Osteoblast (primary cell): ENCODE measurements at regions not wholly inside any gene's neighbourhood (a gene's known extent, or its start where the extent isn't known, plus 50 kb on each side); places are given as distances from the start of the nearest gene placed in this dataset.
A peak's percentile ranks its signal among the peaks of the same experiment; 100 is the strongest.

Experiments used
- DNase-seq: peaks from one replicate; pipeline ENCODE4 v3.0.0; 2011; ENCODE audit warnings: low spot score, mixed read lengths; ENCODE audit not compliant: insufficient read length; ENCODE audit errors: missing footprints
- H2AFZ ChIP-seq: 2 replicates; pipeline ENCODE4 v1.6.0; 2011; ENCODE audit warnings: mild to moderate bottlenecking, low read length
- H3K27ac ChIP-seq: 2 replicates; pipeline ENCODE4 v1.5.1; 2011; ENCODE audit warnings: mild to moderate bottlenecking, low read depth, low read length, moderate library complexity
- H3K27me3 ChIP-seq: 2 replicates; pipeline ENCODE4 v1.6.0; 2012; ENCODE audit warnings: mild to moderate bottlenecking, control low read depth, inconsistent platforms, low read length, moderate library complexity; ENCODE audit not compliant: insufficient read depth
- H3K36me3 ChIP-seq: 2 replicates; pipeline ENCODE4 v1.5.1; 2011; ENCODE audit warnings: mild to moderate bottlenecking, low read length, control low read depth, moderate library complexity; ENCODE audit not compliant: insufficient read depth
- H3K4me1 ChIP-seq: 2 replicates; pipeline ENCODE4 v1.5.1; 2011; ENCODE audit warnings: mild to moderate bottlenecking, low read length, control low read depth, moderate library complexity; ENCODE audit not compliant: insufficient read depth
- H3K4me2 ChIP-seq: 2 replicates; pipeline ENCODE4 v1.6.0; 2011; ENCODE audit warnings: mild to moderate bottlenecking, low read length; ENCODE audit not compliant: insufficient read depth
- H3K4me3 ChIP-seq: fragments of 200-600 bp; sonication (generic); 3 replicates; pipeline ENCODE4 v1.5.1; 2012; ENCODE audit warnings: mild to moderate bottlenecking, low read length, inconsistent platforms; ENCODE audit not compliant: insufficient read depth
- H3K79me2 ChIP-seq: 2 replicates; pipeline ENCODE4 v1.6.0; 2012; ENCODE audit warnings: mild to moderate bottlenecking, low read length, control low read depth, inconsistent platforms; ENCODE audit not compliant: insufficient read depth
- H3K9me3 ChIP-seq: 2 replicates; pipeline ENCODE4 v1.5.1; 2011; ENCODE audit warnings: low read depth, low read length, control low read depth
- H4K20me1 ChIP-seq: 2 replicates; pipeline ENCODE4 v1.6.0; 2012; ENCODE audit warnings: mild to moderate bottlenecking, low read length, control low read depth; ENCODE audit not compliant: insufficient read depth
- TF ChIP-seq, protein P1 (sequence below): IDR thresholded peaks from 2 replicates; pipeline ENCODE4 v1.5.1; 2011; ENCODE audit warnings: mild to moderate bottlenecking, low read depth, low read length, moderate library complexity; ENCODE audit errors: extremely low read depth

DNA sequence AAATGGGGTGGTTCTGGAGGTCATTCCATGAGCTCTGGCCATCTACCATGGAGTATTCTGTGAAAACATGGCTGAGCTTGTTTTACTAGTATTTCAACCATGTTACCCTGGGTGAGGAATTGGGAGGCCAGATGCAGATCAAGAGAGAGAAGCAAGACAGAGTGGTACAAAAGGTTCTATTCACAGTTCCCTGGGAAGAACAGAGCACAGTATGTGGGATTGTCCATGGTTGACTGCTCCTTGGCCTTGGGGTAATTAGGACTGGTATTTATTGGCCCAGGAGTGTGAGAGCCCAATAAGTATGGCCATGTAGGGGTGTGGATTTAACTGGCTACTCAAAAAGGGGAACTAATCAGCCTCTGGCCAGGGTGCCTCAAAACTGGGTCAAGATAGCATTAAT, 239.7 kb upstream of the GATB start:
- Histone ChIP-seq H2AFZ (no peak overlapping the region), H3K79me2 (no peaks in the 10 kb centered on the region), H3K9me3 (no peaks in the 10 kb centered on the region), H3K27ac (no peak overlapping the region), H3K4me3 (no peak overlapping the region), H3K27me3 (peaks cover 3% of the 10 kb centered on the region), H3K4me1 (no peaks in the 10 kb centered on the region), H3K36me3 (no peaks in the 10 kb centered on the region), H3K4me2 (no peak overlapping the region), H4K20me1 (no peaks in the 10 kb centered on the region)
- peak; percentile 8 for DNase-seq
- TF ChIP-seq, protein P1, sequence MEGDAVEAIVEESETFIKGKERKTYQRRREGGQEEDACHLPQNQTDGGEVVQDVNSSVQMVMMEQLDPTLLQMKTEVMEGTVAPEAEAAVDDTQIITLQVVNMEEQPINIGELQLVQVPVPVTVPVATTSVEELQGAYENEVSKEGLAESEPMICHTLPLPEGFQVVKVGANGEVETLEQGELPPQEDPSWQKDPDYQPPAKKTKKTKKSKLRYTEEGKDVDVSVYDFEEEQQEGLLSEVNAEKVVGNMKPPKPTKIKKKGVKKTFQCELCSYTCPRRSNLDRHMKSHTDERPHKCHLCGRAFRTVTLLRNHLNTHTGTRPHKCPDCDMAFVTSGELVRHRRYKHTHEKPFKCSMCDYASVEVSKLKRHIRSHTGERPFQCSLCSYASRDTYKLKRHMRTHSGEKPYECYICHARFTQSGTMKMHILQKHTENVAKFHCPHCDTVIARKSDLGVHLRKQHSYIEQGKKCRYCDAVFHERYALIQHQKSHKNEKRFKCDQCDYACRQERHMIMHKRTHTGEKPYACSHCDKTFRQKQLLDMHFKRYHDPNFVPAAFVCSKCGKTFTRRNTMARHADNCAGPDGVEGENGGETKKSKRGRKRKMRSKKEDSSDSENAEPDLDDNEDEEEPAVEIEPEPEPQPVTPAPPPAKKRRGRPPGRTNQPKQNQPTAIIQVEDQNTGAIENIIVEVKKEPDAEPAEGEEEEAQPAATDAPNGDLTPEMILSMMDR = no peak

DNA sequence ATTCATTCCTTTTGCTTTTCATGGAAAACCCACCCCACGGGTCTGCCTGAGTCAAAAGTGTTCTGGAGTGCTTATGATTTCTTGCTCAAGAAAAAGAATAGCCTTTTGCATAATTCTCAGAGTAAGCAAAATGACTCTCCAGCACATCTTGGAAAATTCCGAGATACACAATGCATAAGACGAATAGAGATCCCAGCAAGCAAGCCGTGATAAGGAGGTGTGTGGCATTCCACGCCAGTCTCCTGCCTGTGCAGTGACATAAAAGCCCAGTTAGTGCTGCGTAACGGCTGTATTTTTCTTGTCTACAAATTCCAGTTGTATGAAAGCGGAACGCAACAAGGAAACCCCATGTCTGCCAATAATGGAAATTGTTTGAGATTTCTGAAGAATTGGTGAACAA, 237.9 kb upstream of the GATB start:
- Histone ChIP-seq H3K9me3 (no peaks in the 10 kb centered on the region), H3K27ac (no peak overlapping the region)

DNA sequence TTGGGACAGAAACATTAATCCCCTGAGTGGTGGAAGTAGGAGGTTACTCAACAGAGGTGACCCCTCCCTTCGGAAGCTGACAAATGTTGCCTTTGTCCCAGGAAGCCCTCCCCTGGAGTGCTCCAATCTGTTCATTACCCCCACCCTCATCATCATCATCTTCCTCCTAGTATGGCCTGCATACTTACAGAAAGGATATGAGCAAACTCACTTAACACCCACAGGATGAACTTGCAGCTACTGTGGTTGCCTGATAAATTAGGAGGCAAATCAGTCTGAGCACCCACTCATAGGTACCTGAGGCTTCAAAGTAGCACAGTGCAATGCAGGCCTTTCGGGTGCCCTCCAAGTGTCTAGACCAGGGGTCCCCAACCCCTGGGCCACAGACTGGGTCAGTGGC, 236.7 kb upstream of the GATB start:
- Histone ChIP-seq H3K27me3 (peaks cover 3% of the 10 kb centered on the region), H3K27ac (no peak overlapping the region), H3K4me2 (no peak overlapping the region), H3K79me2 (no peaks in the 10 kb centered on the region), H2AFZ (no peak overlapping the region), H3K4me1 (no peaks in the 10 kb centered on the region), H4K20me1 (no peaks in the 10 kb centered on the region), H3K36me3 (no peaks in the 10 kb centered on the region), H3K9me3 (no peaks in the 10 kb centered on the region), H3K4me3 (no peak overlapping the region)
- no peak for DNase-seq
- TF ChIP-seq, protein P1 = no peak

More for the DNA sequence above, 237.9 kb upstream of the GATB start:
- Histone ChIP-seq H3K4me1 (no peaks in the 10 kb centered on the region), H2AFZ (no peak overlapping the region), H3K4me3 (no peak overlapping the region), H3K27me3 (peaks cover 3% of the 10 kb centered on the region), H3K36me3 (no peaks in the 10 kb centered on the region), H4K20me1 (no peaks in the 10 kb centered on the region), H3K79me2 (no peaks in the 10 kb centered on the region), H3K4me2 (no peak overlapping the region)
- DNase-seq = no peak
- TF ChIP-seq, protein P1 = no peak

DNA sequence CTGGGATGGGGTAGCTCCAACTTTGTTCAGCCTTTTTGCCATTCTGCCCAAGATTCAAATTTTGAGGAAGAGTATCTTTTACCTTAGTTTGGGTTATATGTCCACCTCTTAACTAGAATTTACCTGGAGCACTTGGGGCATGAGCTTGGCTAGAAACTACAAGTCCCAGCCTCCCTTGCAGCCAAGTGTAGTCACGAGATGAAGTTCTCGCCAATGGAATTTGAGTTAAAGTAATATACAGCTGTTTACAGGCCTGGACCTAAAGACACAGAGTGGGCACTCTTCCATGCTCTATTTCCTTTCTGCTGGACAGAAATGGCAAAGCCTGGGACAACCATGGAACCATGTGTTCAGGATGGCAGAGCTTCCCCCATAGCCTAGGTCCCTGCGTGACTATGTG, 233.6 kb upstream of the GATB start:
- no peak for DNase-seq
- H3K27me3 ChIP-seq = peaks cover under 1% of the 10 kb centered on the region
- no peaks in the 10 kb centered on the region for H3K36me3 ChIP-seq
- H3K27ac ChIP-seq = no peak overlapping the region
- no peak overlapping the region for H2AFZ ChIP-seq
- H3K4me3 ChIP-seq = no peak overlapping the region
- H3K79me2 ChIP-seq = no peaks in the 10 kb centered on the region
- H3K4me2 ChIP-seq = no peak overlapping the region
- no peaks in the 10 kb centered on the region for H3K9me3 ChIP-seq
- TF ChIP-seq, protein P1 = no peak
- H3K4me1 ChIP-seq = no peaks in the 10 kb centered on the region
- H4K20me1 ChIP-seq = no peaks in the 10 kb centered on the region
